ENCODE measurements at regions not wholly inside any gene's neighbourhood (a gene's known extent, or its start where the extent isn't known, plus 50 kb on each side); places are given as distances from the start of the nearest gene placed in this dataset.

DNA sequence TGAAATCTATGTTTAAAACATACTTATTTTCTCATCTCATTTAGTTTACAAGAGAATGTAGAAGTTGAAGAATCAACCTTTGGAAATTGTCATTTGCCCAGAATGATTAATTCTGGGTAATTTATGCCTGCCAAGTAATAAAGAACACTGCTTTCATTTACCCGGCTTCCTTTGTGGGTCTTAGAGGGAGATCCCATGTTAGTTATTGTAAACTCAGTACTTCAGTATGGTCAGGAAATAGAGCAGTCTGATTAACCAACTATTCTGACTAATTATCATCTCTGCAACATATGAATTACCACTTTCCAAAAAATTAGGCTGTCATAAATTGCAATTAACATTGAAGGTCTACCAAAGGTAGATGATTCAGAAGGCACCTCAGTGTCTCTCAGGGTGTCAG lies 324.5 kb downstream of the HNRNPD start:
- no peak for DNase-seq
- 36 to 60% methylated on average over 1 of the region's 1 CpG for WGBS, 2 donors (ENCODE audit: low coverage in 1 of 2)
- no peak overlapping the region for H3K4me3 ChIP-seq
- intact Hi-C loops (cut with DNase I; ENCODE audit: low total_unique reads), result no loop called here
- no peak overlapping the region for H3K27ac ChIP-seq
- peaks cover 31% of the 10 kb centered on the region for H3K27me3 ChIP-seq
- no peaks in the 10 kb centered on the region for H3K36me3 ChIP-seq
- in situ Hi-C loops (cut with MboI; ENCODE audit: low pct_ligation_motif_present in 1 of 4, low pct_unique_long_range_greater_than_20kb in 1 of 4, low sequenced_read_pairs in 3 of 4), result no loop called here
- TF ChIP-seq EP300 (IDR thresholded peaks at IDR 0.05; ENCODE audit: low read depth) (no peak), CTCF (IDR thresholded peaks at IDR 0.05) (no peak), POLR2A (IDR thresholded peaks at IDR 0.05) (no peak), POLR2AphosphoS5 (IDR thresholded peaks at IDR 0.05) (no peak)
- peaks cover 0 to 5% (median 4%) of the 10 kb centered on the region in 4 donors for H3K4me1 ChIP-seq
- H3K9me3 ChIP-seq, result no peaks in the 10 kb centered on the region

DNA sequence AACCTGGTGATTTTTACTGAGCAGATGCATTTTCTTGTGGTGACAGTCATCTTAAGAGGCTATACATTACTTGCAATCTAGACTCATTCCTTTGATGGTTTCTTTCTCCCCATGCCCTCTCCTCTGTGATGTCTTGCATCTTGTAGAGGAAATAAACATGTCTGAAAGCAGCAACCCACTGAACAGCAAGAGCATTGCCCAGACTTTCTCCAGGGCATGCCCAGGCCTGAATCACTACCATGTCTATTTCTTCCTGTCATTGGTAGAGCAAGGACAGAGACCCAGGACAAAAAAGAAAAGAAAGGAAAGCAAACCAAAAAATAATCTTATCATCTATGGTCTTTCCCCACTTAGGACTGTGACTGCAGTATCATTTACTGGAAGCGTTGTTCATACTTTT lies 326.1 kb downstream of the HNRNPD start:
- WGBS, 2 donors (ENCODE audit: low coverage in 1 of 2), result 80 to 95% methylated on average over 1 of the region's 1 CpG
- no peaks in the 10 kb centered on the region for H3K9me3 ChIP-seq
- no peak overlapping the region for H3K4me3 ChIP-seq
- no peaks in the 10 kb centered on the region for H3K36me3 ChIP-seq
- peaks cover 45% of the 10 kb centered on the region for H3K27me3 ChIP-seq
- TF ChIP-seq EP300 (IDR thresholded peaks at IDR 0.05; ENCODE audit: low read depth) (no peak), POLR2AphosphoS5 (IDR thresholded peaks at IDR 0.05) (no peak), POLR2A (IDR thresholded peaks at IDR 0.05) (no peak), CTCF (IDR thresholded peaks at IDR 0.05) (no peak)
- DNase-seq, result no peak
- no peak overlapping the region for H3K27ac ChIP-seq
- peaks cover 0 to 14% (median 13%) of the 10 kb centered on the region in 4 donors for H3K4me1 ChIP-seq
- in situ Hi-C loops (cut with MboI; ENCODE audit: low pct_ligation_motif_present in 1 of 4, low pct_unique_long_range_greater_than_20kb in 1 of 4, low sequenced_read_pairs in 3 of 4), result no loop called here
- intact Hi-C loops (cut with DNase I; ENCODE audit: low total_unique reads), result no loop called here

GRCh38 chr4:82046796-82047195 lies 327.0 kb downstream of the HNRNPD start:
- H3K4me3 ChIP-seq, result no peak overlapping the region
- peaks cover 0 to 14% (median 13%) of the 10 kb centered on the region in 4 donors for H3K4me1 ChIP-seq
- no peak for DNase-seq
- intact Hi-C loops (cut with DNase I; ENCODE audit: low total_unique reads) (no loop called here), in situ Hi-C loops (cut with MboI; ENCODE audit: low pct_ligation_motif_present in 1 of 4, low pct_unique_long_range_greater_than_20kb in 1 of 4, low sequenced_read_pairs in 3 of 4) (no loop called here)
- TF ChIP-seq EP300 (IDR thresholded peaks at IDR 0.05; ENCODE audit: low read depth) (no peak), CTCF (IDR thresholded peaks at IDR 0.05) (no peak), POLR2AphosphoS5 (IDR thresholded peaks at IDR 0.05) (no peak), POLR2A (IDR thresholded peaks at IDR 0.05) (no peak)
- H3K36me3 ChIP-seq, result no peaks in the 10 kb centered on the region
- no peaks in the 10 kb centered on the region for H3K9me3 ChIP-seq
- no peak overlapping the region for H3K27ac ChIP-seq
- peaks cover 54% of the 10 kb centered on the region for H3K27me3 ChIP-seq
- WGBS, 2 donors (ENCODE audit: low coverage in 1 of 2), result 88 to 92% methylated on average over 1 to 2 of the region's 2 CpGs

DNA sequence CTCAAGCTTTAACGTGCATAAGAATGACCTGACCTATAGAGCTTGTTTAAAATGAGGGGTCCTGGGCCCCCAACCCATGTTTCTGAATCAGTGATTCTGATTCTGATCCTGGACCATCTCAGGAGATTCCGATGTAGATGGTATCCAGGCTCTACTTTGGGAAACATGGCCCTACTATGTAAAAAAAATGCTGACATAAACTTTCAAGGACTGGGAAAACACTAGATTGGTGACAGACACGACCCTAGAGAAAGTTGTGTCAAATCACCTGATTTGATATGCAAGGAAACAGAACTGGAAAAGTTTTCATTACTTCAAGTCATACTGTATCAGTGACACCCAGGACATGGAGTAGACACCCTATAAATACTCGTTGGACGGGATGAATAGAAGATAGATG lies 328.5 kb downstream of the HNRNPD start:
- Histone ChIP-seq H3K27me3 (peaks cover 59% of the 10 kb centered on the region), H3K36me3 (no peaks in the 10 kb centered on the region), H3K4me1 (peaks cover 0 to 14% (median 13%) of the 10 kb centered on the region in 4 donors), H3K9me3 (no peaks in the 10 kb centered on the region), H3K27ac (no peak overlapping the region), H3K4me3 (no peak overlapping the region)
- no peak for TF ChIP-seq POLR2A (IDR thresholded peaks at IDR 0.05)
- TF ChIP-seq EP300 (IDR thresholded peaks at IDR 0.05; ENCODE audit: low read depth), result no peak
- TF ChIP-seq POLR2AphosphoS5 (IDR thresholded peaks at IDR 0.05), result no peak
- TF ChIP-seq CTCF (IDR thresholded peaks at IDR 0.05), result no peak
- no peak for DNase-seq
- in situ Hi-C loops (cut with MboI; ENCODE audit: low pct_ligation_motif_present in 1 of 4, low pct_unique_long_range_greater_than_20kb in 1 of 4, low sequenced_read_pairs in 3 of 4) (no loop called here), intact Hi-C loops (cut with DNase I; ENCODE audit: low total_unique reads) (loop anchor here (2.0 kb wide), 1 partner anchor 62 kb away; no protein-coding TSS in a partner anchor)
- 30 to 44% methylated on average over 4 to 5 of the region's 5 CpGs for WGBS, 2 donors (ENCODE audit: low coverage in 1 of 2)

Measured in transverse colon (tissue), 4 donors.